ENCODE measurements at regions not wholly inside any gene's neighbourhood (a gene's known extent, or its start where the extent isn't known, plus 50 kb on each side); places are given as distances from the start of the nearest gene placed in this dataset.

DNA sequence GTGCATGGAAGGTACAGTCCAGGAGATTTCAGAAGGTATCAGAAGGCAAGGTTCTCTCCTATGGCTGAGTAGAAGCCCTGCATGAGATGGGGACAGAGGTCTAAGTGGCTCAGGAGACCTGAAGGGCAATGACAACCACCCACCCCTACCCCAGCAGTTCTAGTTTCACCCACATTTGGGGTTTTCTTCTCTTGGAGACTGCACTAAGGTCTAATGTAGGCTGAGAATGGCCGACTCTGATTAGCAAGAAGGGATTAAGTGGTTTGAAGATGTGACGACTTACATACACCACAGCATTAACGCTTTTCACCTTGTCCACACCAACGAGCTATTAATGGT is 71.7 kb upstream of the SOX5 start:
- no peaks in the 10 kb centered on the region for H3K9me3 ChIP-seq
- H3K4me3 ChIP-seq: no peak overlapping the region
- TF ChIP-seq POLR2A (IDR thresholded peaks at IDR 0.05): no peak
- TF ChIP-seq EP300 (IDR thresholded peaks at IDR 0.05): no peak
- no peak for TF ChIP-seq POLR2AphosphoS5 (IDR thresholded peaks at IDR 0.05)
- TF ChIP-seq, protein P1, sequence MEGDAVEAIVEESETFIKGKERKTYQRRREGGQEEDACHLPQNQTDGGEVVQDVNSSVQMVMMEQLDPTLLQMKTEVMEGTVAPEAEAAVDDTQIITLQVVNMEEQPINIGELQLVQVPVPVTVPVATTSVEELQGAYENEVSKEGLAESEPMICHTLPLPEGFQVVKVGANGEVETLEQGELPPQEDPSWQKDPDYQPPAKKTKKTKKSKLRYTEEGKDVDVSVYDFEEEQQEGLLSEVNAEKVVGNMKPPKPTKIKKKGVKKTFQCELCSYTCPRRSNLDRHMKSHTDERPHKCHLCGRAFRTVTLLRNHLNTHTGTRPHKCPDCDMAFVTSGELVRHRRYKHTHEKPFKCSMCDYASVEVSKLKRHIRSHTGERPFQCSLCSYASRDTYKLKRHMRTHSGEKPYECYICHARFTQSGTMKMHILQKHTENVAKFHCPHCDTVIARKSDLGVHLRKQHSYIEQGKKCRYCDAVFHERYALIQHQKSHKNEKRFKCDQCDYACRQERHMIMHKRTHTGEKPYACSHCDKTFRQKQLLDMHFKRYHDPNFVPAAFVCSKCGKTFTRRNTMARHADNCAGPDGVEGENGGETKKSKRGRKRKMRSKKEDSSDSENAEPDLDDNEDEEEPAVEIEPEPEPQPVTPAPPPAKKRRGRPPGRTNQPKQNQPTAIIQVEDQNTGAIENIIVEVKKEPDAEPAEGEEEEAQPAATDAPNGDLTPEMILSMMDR (IDR thresholded peaks at IDR 0.05): no peak
- no peak overlapping the region for H3K27ac ChIP-seq
- peaks cover 0 to 4% (median 0%) of the 10 kb centered on the region in 4 donors for H3K4me1 ChIP-seq
- intact Hi-C loops (cut with DNase I; ENCODE audit: low total_unique reads): no loop called here
- no peak for DNase-seq
- 88 to 94% (median 92%) methylated on average over 4 of the region's 4 CpGs for WGBS, 5 donors
- H3K27me3 ChIP-seq: no peaks in the 10 kb centered on the region
- H3K36me3 ChIP-seq: no peaks in the 10 kb centered on the region

DNA sequence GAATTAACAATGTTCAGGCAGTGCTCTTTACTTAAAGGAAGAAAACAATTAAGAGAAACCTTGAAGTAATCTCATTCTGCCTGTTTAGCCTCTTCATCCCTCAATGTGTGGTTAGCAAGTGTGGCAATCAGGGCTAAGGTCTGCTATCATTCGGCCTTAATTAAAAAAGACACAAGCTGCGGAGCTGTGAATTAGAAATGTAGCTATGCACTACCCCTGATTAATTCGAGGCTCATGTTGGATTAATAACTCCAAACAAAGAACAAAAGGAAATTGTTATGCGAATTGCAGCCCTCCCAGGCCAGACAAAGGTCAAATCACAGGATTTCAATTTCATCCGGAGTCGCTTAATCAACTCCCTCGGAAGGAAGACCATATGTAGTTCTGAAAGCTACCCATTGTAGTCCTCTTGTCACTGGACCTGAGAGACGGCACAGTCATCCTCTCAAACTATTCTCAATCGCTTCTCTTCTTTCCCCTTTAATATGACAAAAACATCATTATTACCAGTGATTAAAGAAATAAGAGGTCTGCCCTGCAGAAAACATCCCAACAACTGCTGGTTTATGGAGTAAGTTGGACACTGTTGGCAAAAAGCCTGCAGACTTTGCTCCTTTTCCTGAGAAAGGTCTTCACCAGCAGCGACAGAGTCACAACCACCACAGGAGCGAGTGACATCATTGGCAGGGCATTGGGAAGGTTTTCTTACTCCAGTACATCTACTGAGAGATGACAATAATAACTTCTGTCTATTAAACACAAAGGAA is 71.1 kb upstream of the SOX5 start:
- H3K27ac ChIP-seq: no peak overlapping the region
- no peak overlapping the region for H3K4me3 ChIP-seq
- no peaks in the 10 kb centered on the region for H3K27me3 ChIP-seq
- DNase-seq: peak in 1 of 2 donors; percentile 26
- TF ChIP-seq, protein P1 (IDR thresholded peaks at IDR 0.05): no peak
- no peak for TF ChIP-seq POLR2AphosphoS5 (IDR thresholded peaks at IDR 0.05)
- no peak for TF ChIP-seq EP300 (IDR thresholded peaks at IDR 0.05)
- no peak for TF ChIP-seq POLR2A (IDR thresholded peaks at IDR 0.05)
- H3K4me1 ChIP-seq: peaks cover 0 to 4% (median 0%) of the 10 kb centered on the region in 4 donors
- H3K36me3 ChIP-seq: no peaks in the 10 kb centered on the region
- no peaks in the 10 kb centered on the region for H3K9me3 ChIP-seq
- 80 to 85% (median 84%) methylated on average over 11 of the region's 11 CpGs for WGBS, 5 donors
- intact Hi-C loops (cut with DNase I; ENCODE audit: low total_unique reads): no loop called here

DNA sequence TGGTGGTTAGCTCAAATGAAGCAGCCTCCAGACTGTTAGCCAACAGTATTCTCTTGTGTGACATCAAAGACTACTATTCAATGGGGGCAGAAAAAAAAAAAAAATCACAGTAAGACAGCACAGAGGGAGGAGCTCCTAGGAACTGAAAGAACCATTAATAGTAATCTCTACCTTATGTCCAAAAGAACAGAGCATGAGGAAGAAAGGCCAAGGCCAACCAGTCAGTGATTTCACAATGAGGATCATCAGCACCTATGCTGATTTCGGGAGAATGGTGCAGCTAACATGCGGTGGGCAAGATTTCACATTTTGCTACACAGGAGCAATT is 66.3 kb upstream of the SOX5 start:
- 91 to 99% (median 96%) methylated on average over 2 of the region's 2 CpGs for WGBS, 5 donors
- intact Hi-C loops (cut with DNase I; ENCODE audit: low total_unique reads): no loop called here
- no peak for TF ChIP-seq EP300 (IDR thresholded peaks at IDR 0.05)
- TF ChIP-seq POLR2AphosphoS5 (IDR thresholded peaks at IDR 0.05): no peak
- TF ChIP-seq, protein P1 (IDR thresholded peaks at IDR 0.05): no peak
- no peak for TF ChIP-seq POLR2A (IDR thresholded peaks at IDR 0.05)
- Histone ChIP-seq H3K4me1 (no peaks in the 10 kb centered on the region), H3K27ac (no peak overlapping the region), H3K9me3 (no peaks in the 10 kb centered on the region), H3K4me3 (no peak overlapping the region), H3K36me3 (no peaks in the 10 kb centered on the region), H3K27me3 (no peaks in the 10 kb centered on the region)
- no peak for DNase-seq

DNA sequence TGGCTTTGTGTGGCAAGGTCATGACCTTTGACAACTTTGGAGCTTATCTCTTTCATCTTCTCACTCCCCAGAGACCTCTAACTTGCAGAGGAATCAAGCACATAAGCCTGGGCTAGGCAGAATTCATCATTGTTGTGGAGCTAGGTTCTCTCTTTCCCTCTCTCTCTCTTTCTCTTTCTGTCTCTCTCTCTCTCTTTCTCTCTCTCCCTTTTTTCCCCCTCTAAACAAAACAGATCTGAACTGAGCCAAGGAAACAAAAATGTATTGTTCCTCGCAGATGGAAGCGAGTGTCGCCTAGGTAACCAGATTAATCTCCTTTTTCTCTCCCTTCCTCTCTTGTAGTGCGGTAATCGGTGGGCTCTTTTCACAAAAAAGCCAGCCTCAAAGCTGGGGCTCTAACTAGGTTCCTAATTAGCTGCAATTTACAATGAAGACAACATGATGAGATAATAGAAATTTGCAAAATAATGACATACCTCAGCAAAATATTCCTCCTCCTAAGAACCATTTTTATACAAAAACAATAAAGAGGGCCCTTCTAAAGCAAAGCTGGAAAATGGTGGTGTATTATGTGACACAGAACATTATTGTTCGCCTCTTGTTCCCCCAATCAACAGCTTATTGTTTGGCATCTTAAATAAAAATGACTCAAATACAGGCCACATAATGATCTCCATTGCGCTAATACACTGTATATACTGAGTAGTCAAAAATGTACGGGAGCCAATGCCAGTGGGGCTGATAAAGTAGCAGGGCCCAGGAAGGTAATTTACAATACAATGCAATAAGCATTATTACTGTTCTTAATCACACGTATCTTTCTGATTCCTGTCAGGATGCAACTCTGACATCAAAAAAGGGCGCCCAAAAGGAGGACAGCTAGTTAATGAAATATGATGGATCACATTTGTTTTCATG is 65.7 kb upstream of the SOX5 start:
- intact Hi-C loops (cut with DNase I; ENCODE audit: low total_unique reads): no loop called here
- H3K4me1 ChIP-seq: no peaks in the 10 kb centered on the region
- no peaks in the 10 kb centered on the region for H3K9me3 ChIP-seq
- TF ChIP-seq, protein P1 (IDR thresholded peaks at IDR 0.05): no peak
- TF ChIP-seq POLR2A (IDR thresholded peaks at IDR 0.05) (no peak), POLR2AphosphoS5 (IDR thresholded peaks at IDR 0.05) (no peak), EP300 (IDR thresholded peaks at IDR 0.05) (no peak)
- H3K4me3 ChIP-seq: no peak overlapping the region
- 82 to 89% (median 84%) methylated on average over 10 of the region's 10 CpGs for WGBS, 5 donors
- no peaks in the 10 kb centered on the region for H3K36me3 ChIP-seq
- DNase-seq: no peak
- H3K27me3 ChIP-seq: no peaks in the 10 kb centered on the region
- H3K27ac ChIP-seq: no peak overlapping the region

All from stomach (tissue), 8 donors.